ENCODE measurements at regions not wholly inside any gene's neighbourhood (a gene's known extent, or its start where the extent isn't known, plus 50 kb on each side); places are given as distances from the start of the nearest gene placed in this dataset.

DNA sequence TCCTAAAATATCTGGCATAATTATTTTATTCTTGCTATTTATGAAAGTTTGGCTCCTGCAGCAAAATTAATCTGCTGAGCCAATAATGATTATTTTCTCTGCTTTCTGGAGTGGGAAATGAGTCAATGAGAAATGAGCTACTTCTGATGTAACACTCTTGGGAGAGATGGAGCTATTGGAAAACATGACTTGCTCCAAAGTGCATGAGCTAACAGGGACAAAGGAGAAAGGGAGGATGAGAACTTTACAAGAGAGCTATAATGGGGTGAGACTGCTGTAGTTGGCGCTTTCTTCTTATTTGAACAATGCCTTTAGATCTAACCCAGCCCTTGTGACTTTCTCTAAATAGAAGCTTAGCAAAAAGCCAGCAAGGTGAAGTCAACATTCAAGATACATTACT is 615.1 kb downstream of the ANKRD50 start:
- TF ChIP-seq EZH2 (IDR thresholded peaks at IDR 0.05; ENCODE audit: insufficient read depth, poor library complexity, severe bottlenecking) (no peak), EZH2phosphoT487 (IDR thresholded peaks at IDR 0.05; ENCODE audit: insufficient read depth, low read depth) (no peak)
